HG02678 (cell line): ENCODE measurements at regions not wholly inside any gene's neighbourhood (a gene's known extent, or its start where the extent isn't known, plus 50 kb on each side); places are given as distances from the start of the nearest gene placed in this dataset.
"Not testable (repeated sequence)": the region's sequence is repeated elsewhere in the genome, so short reads cannot be mapped to it uniquely, and the experiment has no call there.

Experiments
- ATAC-seq: cut with Tn5 transposase; IDR thresholded peaks from one replicate; pipeline ENCODE4 v1.9.1; 2021; ENCODE audit warnings: mild to moderate bottlenecking, moderate library complexity; ENCODE audit not compliant: unreplicated experiment

DNA sequence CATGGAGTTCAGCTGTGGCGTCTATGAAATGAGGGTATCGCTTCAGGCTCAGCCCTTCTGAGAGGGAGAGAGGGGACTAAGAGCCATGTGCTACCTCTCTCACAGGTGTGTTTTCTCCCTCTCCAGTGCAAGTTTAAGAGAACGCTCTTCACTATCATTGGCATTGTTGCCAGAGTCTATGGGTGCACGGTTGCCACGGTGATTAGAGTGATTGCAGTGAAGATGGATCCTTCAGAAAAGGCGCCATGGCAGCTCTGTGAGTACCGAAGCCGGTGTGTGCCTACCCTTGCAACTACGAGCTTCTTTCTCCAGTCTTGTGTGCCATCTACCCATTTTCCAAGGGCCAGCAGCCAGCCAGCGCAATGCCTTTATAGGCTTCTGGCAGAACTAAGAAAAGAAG lies 290.5 kb downstream of the OMA1 start:
- ATAC-seq = no peak

DNA sequence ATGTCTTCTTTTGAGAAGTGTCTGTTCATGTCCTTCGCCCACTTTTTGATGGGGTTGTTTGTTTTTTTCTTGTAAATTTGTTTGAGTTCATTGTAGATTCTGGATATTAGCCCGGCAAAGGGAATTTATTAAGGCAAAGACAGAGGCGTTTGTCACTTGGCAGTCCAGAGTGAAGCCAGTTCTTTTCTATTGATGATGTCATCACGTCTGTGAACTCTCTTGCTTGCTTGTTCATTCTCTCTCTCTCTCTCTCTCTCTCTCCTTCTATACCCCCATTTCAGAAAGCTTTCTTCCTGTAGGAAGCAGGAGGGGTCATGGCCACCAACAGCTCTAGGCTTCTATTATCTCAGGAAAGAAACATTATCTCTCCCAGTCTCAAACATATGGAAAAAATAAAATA lies 291.3 kb downstream of the OMA1 start:
- no peak for ATAC-seq

DNA sequence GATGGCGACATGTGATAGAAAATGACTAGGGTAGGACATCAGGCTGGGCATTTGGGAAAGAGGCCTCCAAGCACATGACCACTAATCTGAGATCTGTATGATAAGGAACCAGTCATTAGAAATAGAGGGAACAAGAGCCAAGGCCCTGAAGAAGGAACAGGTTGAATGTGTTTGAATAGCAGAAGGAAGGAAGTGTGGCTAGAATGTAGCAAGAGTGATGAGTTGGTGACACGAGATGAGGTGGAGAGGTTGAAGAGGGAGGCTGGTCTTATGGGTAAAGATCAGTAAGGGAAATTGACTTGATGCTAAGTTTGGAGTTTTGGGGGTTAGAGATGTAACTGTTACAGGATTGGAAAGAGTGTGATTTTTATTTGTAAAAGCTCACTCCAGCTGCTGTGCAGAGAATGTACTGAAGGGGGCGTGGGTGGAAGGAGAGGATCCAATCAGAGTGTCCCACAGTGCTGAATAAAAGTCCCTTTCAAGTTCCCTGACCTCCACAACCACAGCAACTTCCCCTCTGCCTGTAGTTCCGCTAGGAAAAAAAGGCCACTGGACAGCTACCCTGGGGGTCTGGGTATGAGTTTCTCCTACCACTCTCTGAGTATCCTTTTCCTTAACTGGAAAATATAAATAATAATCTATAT lies 295.0 kb downstream of the OMA1 start:
- no peak for ATAC-seq

DNA sequence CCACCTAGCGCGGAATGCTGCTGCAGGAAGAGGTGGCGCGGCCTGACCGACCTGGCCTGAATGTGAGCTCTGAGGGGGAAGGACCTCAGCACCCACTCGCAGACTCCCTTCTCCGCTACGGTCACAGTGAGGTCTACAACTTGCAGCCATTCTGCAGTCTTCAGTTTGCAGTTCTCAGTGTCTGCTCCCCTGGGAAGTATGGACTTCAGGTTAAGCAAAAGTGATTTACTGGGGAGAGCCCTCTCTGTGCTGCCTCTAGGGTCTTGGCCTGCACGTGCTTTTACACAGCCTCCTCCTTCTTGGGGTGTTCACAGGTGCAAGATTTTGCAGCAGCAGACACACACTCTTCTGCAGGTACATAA lies 296.0 kb downstream of the OMA1 start:
- no peak for ATAC-seq

DNA sequence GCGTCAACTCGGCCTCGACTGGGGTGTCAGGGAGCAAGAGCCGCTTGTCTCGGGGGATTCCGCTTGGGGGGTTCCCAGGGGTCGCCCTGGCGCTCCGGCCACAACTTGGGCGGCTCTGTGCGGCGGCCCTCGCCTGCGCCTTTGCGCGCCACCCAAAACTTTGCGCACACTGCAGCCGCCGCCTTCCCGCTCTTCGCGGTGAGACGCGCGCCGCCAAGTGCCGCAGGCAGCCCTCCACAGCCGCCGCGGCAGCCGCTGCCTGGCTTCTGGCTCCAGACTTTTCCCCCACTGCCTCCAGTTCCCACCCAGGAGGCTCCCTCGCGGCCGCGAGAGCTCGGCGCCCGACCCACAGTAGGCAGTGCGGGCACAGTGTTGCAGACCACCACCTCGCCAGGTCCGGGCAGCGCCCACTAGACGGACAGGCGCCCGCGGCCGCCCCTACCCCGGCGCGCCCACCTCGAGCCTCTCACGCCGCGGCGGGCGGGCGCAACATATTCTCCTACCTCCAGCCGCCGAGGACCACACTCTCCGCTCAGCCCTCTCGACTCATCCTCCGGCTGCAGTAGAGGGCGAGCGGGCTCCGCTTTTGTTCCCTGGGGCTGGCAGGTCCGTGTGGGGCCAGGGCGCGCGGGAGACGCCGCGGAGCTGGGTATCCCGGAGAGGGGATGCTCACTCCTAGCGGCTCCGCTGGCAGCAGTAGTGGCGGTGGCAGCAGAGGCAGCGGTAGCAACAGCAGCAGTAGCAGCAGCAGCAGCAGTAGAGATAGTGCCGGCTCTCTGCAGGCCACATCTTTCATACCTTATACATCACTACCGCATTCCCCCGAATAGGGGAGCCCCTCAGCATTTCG lies 296.6 kb downstream of the OMA1 start:
- ATAC-seq = no peak

DNA sequence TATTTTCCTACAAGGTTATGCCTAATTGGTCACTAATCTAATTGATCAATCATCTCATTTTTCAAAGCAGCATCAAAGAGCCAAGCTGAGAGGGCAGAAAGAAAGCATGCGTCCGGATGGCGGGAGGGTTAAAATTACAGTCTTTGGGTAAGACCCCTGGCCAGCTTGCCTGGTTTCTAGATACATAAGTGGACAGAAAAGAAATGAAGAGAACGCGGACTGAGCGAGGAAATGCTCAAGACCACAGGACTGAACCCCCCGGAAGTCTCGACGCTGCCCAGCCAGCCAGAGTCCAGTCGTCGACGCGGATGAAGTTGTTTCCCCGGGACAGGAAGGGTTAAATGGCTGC lies 297.2 kb downstream of the OMA1 start:
- no peak for ATAC-seq

DNA sequence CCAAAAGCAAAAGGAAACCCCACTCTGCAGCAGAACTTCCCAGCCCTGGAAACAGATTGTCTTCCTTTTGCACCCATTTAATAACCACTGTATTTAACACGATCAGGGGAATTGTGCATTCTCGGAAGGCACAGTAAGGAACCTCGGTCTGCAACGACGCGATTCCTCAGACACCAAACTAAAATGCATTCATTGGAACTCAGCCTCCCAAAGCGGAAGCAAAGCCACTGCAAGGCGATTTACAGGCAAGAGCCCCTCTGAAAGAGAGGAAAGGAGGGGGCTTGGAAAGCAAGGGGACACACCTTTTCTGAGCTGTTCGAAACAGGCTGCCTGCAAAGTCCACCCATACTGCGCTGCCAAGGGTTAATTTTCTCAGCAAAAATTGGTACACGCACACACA lies 297.7 kb downstream of the OMA1 start:
- no peak for ATAC-seq

DNA sequence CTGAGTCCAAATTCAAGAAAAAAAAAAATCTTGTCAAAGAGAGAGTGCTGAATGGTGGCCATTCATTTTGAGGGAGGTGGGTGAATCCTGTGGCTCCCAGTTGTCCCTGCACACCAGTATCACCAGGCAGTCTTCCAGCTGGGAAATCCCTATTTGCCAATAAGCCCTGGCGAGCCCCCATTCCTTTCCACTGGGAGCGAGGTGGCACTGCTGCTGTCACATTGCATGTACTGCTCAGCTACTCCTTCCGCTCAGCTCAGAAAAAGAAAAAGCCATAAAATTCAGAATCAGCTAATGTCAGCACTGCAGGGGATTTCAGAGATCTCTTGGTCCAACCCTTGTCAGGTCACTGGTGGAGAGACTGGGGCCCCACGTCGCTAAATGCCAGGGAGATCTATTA lies 298.5 kb downstream of the OMA1 start:
- no peak for ATAC-seq

DNA sequence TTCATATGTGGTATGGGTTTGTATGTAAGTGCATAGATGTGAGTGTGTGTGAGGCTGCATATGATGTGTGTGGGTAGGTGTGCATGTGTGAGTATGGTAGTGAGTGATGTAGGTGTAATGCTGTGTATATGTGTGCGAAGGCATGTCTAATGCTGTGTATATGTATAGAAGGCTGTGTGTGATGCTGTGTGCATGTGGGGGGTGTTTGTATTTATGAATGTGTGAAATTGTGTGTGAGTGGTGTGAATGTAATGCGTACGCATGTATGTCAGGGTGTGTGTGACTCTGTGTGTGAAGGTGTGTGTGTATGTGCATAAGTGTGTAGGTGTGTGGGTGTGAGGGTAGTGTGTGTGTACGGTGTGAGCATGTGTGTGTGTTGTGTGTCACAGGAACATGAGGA lies 300.0 kb downstream of the OMA1 start:
- ATAC-seq = no peak

DNA sequence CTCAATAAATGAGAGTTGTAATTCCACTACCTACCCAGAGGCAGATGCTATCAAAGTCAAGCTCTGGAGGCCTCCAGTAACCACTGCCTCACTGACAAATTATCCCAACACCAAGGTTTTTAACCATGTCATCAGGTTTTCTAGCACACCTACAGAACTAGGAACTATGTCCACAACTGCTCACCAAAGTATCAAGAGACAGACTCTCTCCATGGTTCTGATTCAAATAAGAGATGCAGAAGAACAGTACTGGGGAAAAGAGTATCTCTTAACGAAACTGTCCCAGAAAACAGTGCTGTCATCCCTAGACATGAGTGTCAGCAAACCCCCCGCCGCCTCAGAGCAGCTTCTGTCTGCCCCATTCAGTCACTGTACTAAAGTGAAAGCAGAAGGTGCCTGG lies 301.7 kb downstream of the OMA1 start:
- no peak for ATAC-seq

DNA sequence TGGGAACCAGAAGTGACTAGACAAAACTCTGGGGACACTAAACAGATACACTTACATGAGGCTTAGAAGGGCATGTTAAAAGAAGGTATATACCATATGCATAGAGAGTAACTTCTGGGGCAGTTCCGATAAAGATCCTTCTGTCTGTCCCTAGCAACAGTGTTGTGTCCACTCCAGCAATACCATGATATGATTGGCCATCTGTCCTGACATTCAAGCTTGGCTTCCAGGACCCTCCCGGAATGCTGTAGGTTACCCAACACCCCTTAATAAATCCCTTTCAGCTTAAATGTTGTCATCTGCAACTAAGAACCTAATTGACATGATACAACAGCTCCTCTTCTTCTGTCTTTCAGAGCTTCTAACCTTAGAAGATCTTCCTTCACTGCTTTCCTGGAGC lies 307.7 kb downstream of the OMA1 start:
- ATAC-seq = no peak

DNA sequence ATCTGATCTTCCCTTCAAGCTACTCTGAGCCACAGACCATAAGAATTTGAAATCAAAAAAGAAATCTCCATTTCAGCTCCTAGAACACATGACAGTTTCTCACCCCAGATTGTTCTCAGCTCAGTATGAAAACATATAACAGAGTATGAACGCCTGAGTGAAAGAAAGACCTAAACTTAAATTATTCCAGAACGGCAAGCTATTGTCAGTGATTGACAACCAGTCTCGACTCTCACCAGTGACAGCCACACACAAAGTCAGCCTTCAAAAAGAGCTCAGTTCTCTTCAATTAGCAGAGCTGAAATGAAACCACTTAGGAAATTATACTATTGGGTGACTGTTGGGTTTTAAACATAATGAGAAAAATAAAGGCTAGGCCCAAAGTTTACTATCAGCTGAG lies 312.8 kb downstream of the OMA1 start:
- no peak for ATAC-seq

DNA sequence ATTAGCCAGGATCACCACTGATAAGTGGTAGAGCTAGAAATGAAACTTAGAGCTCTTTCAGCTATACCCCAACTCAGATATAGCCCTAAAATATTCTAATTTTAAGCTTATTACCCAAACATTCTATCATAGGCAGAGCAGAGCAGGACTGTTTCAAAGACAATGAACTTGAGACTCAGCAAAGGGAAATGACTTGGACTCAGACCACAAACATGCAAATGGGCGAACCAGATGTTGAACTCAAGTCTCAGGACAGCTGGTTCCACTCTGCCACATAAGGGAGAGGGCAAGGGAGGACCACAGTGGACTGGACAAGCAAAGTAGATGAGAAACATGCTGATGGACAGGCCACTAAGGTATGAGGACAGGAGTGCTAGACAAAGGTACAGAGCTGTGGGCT lies 315.3 kb downstream of the OMA1 start:
- no peak for ATAC-seq

DNA sequence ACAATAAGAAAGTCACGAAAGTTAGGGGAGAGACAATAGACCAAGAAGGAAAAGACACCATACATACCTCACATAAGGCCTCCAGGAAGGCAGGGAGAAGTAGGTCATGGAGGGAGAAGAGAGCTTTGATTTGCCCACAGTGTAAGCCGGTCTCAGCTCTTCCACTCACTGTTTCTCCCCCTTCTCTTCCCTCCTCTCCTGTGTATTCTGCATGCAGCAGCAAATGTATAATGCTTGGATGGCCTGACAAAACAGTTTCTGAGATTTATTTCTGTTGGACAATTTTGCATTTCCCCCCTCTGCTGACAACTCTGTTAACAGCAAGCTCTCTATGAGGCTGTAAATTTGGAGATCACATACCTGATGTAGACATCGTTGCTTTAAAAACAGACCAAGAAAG lies 318.9 kb downstream of the OMA1 start:
- ATAC-seq = no peak

DNA sequence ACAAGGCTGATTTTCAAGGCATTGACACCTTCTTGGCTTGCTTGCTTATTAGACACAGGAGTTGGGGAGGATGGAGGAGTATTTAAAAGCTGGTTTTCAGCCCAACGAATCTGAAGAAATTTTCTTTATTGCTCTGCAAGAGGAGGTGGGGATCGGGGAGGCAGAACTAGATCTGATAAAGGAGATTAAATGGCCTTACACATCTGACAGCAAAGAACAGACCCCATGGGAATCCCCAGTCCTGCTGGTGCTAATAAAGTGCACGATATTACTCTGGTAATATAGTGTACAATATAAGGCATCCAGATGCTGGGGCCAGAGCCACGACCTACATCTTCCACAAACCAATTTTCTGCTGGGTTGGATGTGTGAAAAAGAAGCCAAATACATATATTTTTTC lies 323.0 kb downstream of the OMA1 start:
- ATAC-seq = no peak

DNA sequence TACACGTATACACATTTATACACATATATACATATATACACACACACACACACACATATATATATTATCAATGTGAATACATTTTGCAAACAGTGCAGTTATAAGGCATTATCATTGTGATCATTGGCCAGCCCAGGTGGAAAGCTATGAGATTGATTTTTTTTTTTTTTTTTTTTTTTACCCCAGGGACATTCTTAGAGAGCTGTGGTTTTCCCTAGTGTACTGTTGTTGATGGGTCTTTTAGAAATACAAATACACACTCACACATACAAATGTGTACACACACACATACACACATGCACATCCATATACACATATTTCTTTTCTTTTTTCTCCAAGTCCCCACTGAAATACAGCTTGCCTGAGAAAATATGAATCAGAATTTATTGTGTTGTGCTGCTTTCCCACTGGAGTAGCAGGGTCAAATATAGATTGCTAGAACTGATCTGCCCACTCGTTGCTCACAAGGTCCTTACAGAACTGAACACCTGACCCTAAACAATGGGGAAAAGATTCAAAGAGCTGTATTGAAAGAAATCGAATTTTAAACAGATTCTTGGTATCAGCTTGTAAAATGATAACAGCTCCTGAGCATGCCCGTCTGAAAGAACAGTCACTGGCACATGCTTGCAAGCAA lies 325.6 kb downstream of the OMA1 start:
- ATAC-seq = no peak

DNA sequence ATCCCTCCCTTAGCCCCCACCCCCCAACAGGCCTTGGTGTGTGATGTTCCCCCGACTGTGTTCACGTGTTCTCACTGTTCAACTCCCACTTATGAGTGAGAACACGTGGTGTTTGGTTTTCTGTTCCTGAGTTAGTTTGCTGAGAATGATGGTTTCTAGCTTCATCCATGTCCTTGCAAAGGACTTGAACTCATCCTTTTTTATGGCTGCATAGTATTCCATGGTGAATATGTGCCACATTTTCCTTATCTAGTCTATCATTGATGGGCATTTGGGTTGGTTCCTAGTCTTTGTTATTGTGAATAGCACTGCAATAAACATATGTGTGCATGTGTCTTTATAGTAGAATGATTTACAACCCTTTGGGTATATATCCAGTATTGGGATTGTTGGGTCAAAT lies 330.4 kb downstream of the OMA1 start:
- not testable (repeated sequence) for ATAC-seq

DNA sequence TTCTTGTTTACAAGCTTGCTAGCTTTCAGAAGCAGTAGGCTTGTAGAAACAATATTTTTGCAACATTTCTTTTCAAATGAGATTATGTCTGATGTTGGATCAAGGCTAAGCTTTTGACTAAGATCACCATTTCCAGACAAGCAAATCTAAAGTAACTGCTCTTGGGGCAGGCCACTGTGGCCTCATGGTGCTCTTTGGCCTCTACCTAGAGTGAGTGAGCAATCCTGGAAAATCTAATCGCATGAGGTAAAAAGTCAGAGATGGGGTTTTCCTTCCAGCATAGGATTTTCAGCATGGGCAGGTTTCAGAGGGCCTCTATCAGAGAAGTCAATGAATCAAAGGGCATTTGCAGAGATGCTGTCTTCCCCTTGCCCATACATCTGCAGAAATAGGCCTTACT lies 331.9 kb downstream of the OMA1 start:
- no peak for ATAC-seq

DNA sequence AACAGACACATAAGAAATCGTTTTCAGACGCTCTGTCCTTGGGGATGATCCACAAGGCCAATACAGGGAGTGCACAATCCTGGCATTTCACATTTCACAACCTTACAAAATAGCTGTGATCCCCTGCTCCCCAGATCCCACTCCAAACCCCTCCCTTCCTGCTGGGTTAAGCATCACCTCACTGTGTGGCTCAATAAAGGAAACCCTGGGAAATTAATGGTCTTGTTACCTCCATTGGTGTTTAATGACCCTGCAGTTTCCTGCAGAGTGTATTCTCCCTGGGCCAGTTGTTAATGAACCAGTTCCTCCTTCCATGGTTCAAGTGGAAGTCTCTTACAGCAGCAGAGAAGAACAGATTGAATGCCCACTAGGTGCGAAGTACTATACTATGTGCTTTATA lies 334.7 kb downstream of the OMA1 start:
- ATAC-seq = no peak

DNA sequence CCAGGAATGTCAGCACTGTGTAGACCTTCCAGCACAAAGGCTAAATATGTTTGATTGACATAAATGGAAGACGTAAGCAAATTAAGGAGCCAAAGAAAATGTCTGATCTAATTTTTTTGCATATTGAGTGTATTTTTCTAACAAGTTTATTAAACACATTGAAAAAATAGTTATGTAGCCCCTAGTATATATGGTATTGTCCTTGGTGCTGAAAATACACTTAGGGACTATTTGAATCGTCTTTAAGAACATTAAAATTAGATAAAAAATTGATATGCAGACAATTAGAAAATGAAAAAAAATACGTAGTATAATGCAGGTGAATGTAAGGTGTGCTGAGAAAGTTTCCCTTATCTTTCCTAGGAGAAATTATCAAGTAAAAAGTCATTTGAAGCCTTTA lies 337.0 kb downstream of the OMA1 start:
- no peak for ATAC-seq

DNA sequence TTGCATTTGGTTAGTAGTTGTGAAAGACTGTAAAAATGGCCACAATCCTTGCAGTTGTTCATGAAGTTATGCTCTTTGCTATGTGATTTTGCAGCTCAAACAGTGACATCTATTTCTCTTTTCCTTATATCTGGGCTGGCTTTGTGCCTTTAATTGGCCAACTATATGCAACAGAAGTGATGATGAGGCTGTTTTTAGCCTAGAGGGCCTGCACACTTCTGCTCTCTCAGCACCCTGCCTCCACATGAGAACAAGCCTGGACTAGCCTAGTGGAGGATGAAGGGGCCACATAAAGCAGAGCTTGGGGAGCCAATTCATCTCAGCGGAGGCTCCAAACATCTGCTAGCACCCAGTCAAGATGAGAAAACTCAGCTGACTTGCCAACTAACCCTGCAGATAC lies 339.8 kb downstream of the OMA1 start:
- no peak for ATAC-seq

DNA sequence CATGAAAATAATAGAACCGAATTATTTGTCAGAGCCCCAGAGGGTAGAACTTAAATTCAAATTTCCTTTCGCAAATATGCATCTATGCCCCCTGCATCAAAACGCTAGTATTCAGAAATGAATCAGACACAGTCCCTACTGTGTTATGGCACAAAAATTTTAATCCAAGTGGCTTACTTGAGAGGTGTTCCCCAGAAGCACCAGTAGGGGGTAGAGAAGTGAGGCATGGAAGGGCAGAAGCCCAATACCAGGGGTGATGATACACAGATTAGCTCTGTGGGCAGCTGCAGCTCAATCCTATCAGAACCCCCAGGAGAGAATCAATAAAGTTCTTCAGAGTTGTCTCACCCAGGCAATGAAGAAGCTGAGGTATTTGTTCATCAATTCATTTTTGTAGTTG lies 342.2 kb downstream of the OMA1 start:
- ATAC-seq = no peak
